Natural killer cell (primary cell): ENCODE measurements at regions not wholly inside any gene's neighbourhood (a gene's known extent, or its start where the extent isn't known, plus 50 kb on each side); places are given as distances from the start of the nearest gene placed in this dataset.
"Not testable (repeated sequence)": the region's sequence is repeated elsewhere in the genome, so short reads cannot be mapped to it uniquely, and the experiment has no call there.

Experiments used
- ATAC-seq, 3 donors: fragments of 150-1000 bp in 2 of 3; fragments of 200-7000 bp in 1 of 3; cut with Tn5 transposase; 1 replicate in 1 of 3; 2 replicates in 2 of 3; pipeline ENCODE4 v1.10.0; 2021; ENCODE audit warnings: mild to moderate bottlenecking in 2 of 3, moderate library complexity in 2 of 3
- DNase-seq, 2 donors: peaks; one replicate each; pipeline versions ENCODE4 v3.0.0 to v3.0.0-alpha.2; 2013 to 2021; ENCODE audit warnings: mixed read lengths in 1 of 2
- H3K27ac ChIP-seq: one replicate; pipeline ENCODE4 v1.5.1; 2013; ENCODE audit warnings: mild to moderate bottlenecking, low read length
- H3K27me3 ChIP-seq: one replicate; pipeline ENCODE4 v1.6.1; 2013; ENCODE audit warnings: low read length; ENCODE audit not compliant: control insufficient read depth, insufficient read depth
- H3K36me3 ChIP-seq: one replicate; pipeline ENCODE4 v1.6.1; 2013; ENCODE audit warnings: low read length; ENCODE audit not compliant: control insufficient read depth, insufficient read depth
- H3K4me1 ChIP-seq: one replicate; pipeline ENCODE4 v1.6.1; 2013; ENCODE audit warnings: low read length; ENCODE audit not compliant: control insufficient read depth, insufficient read depth
- H3K4me3 ChIP-seq: one replicate; pipeline ENCODE4 v1.5.1; 2013; ENCODE audit warnings: low read length
- H3K9me3 ChIP-seq: one replicate; pipeline ENCODE4 v1.6.1; 2013; ENCODE audit warnings: low read length; ENCODE audit not compliant: control insufficient read depth, insufficient read depth
- H3K27ac Mint-ChIP-seq, 2 donors: one replicate each; pipeline ENCODE4 v1.8.0; 2022; ENCODE audit warnings: mild to moderate bottlenecking in 2 of 2, mixed read lengths in 2 of 2, moderate library complexity in 1 of 2
- H3K27me3 Mint-ChIP-seq, 2 donors: one replicate each; pipeline ENCODE4 v1.8.0; 2022; ENCODE audit warnings: low read depth in 2 of 2, mixed read lengths in 2 of 2
- H3K36me3 Mint-ChIP-seq: one replicate; pipeline ENCODE4 v1.8.0; 2022; ENCODE audit warnings: mixed read lengths
- H3K4me1 Mint-ChIP-seq, 2 donors: one replicate each; pipeline ENCODE4 v1.8.0; 2022; ENCODE audit warnings: mixed read lengths in 2 of 2
- H3K4me3 Mint-ChIP-seq: one replicate; pipeline ENCODE4 v1.8.0; 2022; ENCODE audit warnings: mild to moderate bottlenecking, moderate library complexity, mixed read lengths
- H3K9me3 Mint-ChIP-seq, 2 donors: one replicate each; pipeline ENCODE4 v1.8.0; 2022; ENCODE audit warnings: mixed read lengths in 2 of 2
- WGBS: methylation state at CpG from one replicate; pipeline ENCODE4 v1.1.7; 2013; ENCODE audit warnings: missing lambda C conversion rate; ENCODE audit not compliant: insufficient coverage; 5-methylcytosine and 5-hydroxymethylcytosine counted together
- intact Hi-C: fragments of 100-400 bp; cut with micrococcal nuclease; formaldehyde crosslinking; loops from one replicate; pipeline ENCODE4 v1.14.2; 2022
- TF ChIP-seq, protein P1 (sequence below): fragments of 200-600 bp; IDR thresholded peaks from one replicate; pipeline ENCODE4 v1.8.0; 2022; ENCODE audit warnings: antibody characterized with exemption

DNA sequence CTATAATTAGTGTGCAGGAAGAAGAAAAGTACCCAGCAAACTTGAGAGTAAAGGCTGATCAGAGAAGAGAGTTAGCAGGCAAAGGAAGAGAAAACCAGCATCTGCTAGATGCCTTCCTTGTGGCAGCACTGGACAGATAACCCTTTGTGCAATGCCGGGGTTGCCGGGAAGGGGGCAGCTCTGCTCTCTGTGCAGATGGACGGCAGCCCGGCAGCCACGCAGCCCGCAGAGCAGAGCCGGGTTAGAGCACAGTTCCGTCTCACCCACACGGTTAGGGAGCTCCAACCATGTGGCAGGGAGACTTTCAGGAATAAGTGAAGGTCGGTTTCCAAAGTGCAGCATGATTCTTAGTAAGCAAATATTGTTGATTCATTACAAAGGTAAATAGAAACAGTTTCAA, 80.0 kb upstream of the RPS6KA2 start:
- Histone ChIP-seq H3K36me3 (no peaks in the 10 kb centered on the region), H3K9me3 (no peaks in the 10 kb centered on the region), H3K27me3 (no peaks in the 10 kb centered on the region), H3K4me1 (peaks cover 3% of the 10 kb centered on the region), H3K27ac (no peak overlapping the region), H3K4me3 (no peak overlapping the region)
- H3K4me3 Mint-ChIP-seq: no peak overlapping the region
- ATAC-seq: peak; percentile 62 to 86 (median 67)
- DNase-seq: peak in 1 of 2 donors; percentile 13
- H3K27me3 Mint-ChIP-seq: peaks cover 4 to 8% of the 10 kb centered on the region in 2 donors
- peaks cover 0 to 5% of the 10 kb centered on the region in 2 donors for H3K9me3 Mint-ChIP-seq
- H3K4me1 Mint-ChIP-seq: peaks cover 6 to 8% of the 10 kb centered on the region in 2 donors
- WGBS: 28% methylated on average over 10 of the region's 10 CpGs
- no peak overlapping the region for H3K27ac Mint-ChIP-seq
- intact Hi-C loops: no loop called here
- TF ChIP-seq, protein P1, sequence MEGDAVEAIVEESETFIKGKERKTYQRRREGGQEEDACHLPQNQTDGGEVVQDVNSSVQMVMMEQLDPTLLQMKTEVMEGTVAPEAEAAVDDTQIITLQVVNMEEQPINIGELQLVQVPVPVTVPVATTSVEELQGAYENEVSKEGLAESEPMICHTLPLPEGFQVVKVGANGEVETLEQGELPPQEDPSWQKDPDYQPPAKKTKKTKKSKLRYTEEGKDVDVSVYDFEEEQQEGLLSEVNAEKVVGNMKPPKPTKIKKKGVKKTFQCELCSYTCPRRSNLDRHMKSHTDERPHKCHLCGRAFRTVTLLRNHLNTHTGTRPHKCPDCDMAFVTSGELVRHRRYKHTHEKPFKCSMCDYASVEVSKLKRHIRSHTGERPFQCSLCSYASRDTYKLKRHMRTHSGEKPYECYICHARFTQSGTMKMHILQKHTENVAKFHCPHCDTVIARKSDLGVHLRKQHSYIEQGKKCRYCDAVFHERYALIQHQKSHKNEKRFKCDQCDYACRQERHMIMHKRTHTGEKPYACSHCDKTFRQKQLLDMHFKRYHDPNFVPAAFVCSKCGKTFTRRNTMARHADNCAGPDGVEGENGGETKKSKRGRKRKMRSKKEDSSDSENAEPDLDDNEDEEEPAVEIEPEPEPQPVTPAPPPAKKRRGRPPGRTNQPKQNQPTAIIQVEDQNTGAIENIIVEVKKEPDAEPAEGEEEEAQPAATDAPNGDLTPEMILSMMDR: peak; percentile 11
- H3K36me3 Mint-ChIP-seq: no peaks in the 10 kb centered on the region

DNA sequence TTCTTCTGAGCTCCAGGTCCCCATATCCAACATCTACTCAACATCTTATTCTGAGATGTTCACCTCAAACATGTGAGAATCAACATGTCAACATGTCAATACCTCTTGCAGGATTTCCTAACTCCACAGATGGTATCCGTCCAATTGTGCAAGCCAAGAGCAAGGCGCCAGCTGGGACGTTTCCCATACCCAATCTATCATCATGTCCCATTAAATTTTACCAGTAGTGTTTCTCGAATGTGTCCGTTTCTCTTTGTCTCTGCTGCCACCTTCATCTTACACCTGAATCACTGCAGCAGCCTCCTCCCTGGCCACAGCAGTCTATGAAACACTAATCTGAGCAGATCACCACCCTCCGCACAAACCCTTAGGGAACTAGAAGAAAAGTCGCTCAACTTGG, 78.0 kb upstream of the RPS6KA2 start:
- Mint-ChIP-seq H3K4me1 (peaks cover 6 to 8% of the 10 kb centered on the region in 2 donors), H3K27me3 (peaks cover 4 to 18% of the 10 kb centered on the region in 2 donors), H3K27ac (no peak overlapping the region), H3K36me3 (no peaks in the 10 kb centered on the region), H3K4me3 (no peak overlapping the region), H3K9me3 (no peaks in the 10 kb centered on the region)
- Histone ChIP-seq H3K4me3 (no peak overlapping the region), H3K27me3 (no peaks in the 10 kb centered on the region), H3K4me1 (peaks cover 3% of the 10 kb centered on the region), H3K9me3 (no peaks in the 10 kb centered on the region), H3K36me3 (no peaks in the 10 kb centered on the region), H3K27ac (no peak overlapping the region)
- DNase-seq: no peak
- 94% methylated on average over 7 of the region's 7 CpGs for WGBS
- ATAC-seq: no peak
- TF ChIP-seq, protein P1: no peak
- intact Hi-C loops: no loop called here

DNA sequence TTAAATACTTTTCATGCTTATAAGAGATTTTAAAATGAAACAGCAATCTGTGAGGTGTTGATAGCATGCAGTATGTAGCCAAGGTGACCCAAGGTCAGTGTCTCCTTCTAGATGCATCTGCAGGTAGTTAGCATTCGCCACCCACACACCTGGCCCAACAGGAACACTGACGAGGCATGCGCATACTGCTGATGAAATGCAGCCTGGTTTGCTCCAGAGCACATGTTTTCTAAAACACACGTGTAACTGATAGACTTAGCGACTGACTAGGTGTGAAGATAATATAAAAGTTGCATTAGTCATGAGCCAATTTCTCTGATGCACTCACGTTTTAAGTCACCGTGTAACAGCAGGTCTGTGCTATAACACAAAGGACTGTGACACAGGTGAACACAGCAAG, 77.1 kb upstream of the RPS6KA2 start:
- TF ChIP-seq, protein P1: no peak
- no peaks in the 10 kb centered on the region for H3K27me3 ChIP-seq
- DNase-seq (no peak), ATAC-seq (no peak)
- peaks cover 3% of the 10 kb centered on the region for H3K4me1 ChIP-seq
- intact Hi-C loops: no loop called here
- H3K9me3 ChIP-seq: no peaks in the 10 kb centered on the region
- Mint-ChIP-seq H3K4me1 (peaks cover 6 to 8% of the 10 kb centered on the region in 2 donors), H3K27me3 (peaks cover 4 to 18% of the 10 kb centered on the region in 2 donors), H3K36me3 (no peaks in the 10 kb centered on the region), H3K27ac (no peak overlapping the region), H3K4me3 (no peak overlapping the region), H3K9me3 (no peaks in the 10 kb centered on the region)
- no peaks in the 10 kb centered on the region for H3K36me3 ChIP-seq
- H3K27ac ChIP-seq: no peak overlapping the region
- 92% methylated on average over 7 of the region's 7 CpGs for WGBS
- no peak overlapping the region for H3K4me3 ChIP-seq

DNA sequence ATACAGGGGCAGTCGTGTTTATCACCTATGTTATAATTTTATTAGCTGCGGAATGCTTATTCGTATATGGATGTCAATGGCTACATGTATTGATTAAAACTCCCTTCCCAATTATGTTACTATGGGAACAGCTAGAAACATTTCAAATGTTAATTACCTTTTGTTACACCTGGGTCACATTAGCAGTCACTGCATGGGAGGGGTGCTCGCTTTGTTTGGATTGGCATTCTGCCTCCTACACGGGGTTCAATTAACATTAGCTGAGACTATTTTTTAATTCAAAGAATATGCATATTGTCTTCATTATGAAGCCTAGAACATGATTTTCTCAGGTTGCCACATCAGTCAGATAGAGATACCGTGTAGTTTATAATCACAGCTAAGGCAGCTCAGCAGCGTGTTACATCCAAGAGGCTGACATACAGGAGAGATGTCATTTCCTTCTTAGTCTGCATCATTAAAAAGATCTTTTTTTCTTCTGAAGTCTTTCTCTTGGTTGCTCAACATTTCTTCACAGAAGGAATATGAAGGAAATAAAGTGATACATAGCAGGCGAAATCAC, 76.2 kb upstream of the RPS6KA2 start:
- Mint-ChIP-seq H3K27ac (no peak overlapping the region), H3K9me3 (no peaks in the 10 kb centered on the region), H3K27me3 (peaks cover 4 to 18% of the 10 kb centered on the region in 2 donors), H3K4me3 (no peak overlapping the region), H3K36me3 (no peaks in the 10 kb centered on the region), H3K4me1 (peaks cover 6 to 8% of the 10 kb centered on the region in 2 donors)
- Histone ChIP-seq H3K27me3 (no peaks in the 10 kb centered on the region), H3K27ac (no peak overlapping the region), H3K36me3 (no peaks in the 10 kb centered on the region), H3K9me3 (no peaks in the 10 kb centered on the region), H3K4me1 (peaks cover 3% of the 10 kb centered on the region), H3K4me3 (no peak overlapping the region)
- WGBS: 98% methylated on average over 8 of the region's 8 CpGs
- ATAC-seq: no peak
- TF ChIP-seq, protein P1: no peak
- no peak for DNase-seq
- intact Hi-C loops: no loop called here

DNA sequence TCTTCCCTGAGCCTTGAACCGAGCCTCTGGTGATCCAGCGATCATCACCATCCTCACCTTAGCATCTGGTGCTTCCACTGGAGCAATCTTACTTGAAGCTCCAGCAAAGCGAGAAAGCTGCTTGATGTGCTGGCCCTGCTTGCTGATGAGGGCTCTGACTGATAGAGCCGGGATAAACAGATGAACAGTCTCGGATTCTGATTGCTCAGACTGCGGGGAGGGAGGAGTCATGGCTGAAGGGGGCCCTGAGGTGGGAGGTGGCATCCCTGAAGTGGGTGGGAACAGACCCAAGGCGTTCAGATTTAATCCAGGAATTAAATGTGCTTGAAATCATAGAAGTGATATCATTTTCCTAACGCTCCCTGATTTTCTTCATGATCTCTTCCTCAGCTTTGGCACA, 74.4 kb upstream of the RPS6KA2 start:
- H3K4me1 ChIP-seq, DNase-seq, H3K9me3 ChIP-seq, H3K4me3 Mint-ChIP-seq, H3K27ac Mint-ChIP-seq, H3K4me3 ChIP-seq, H3K36me3 ChIP-seq, H3K4me1 Mint-ChIP-seq, H3K27me3 ChIP-seq, ATAC-seq, H3K9me3 Mint-ChIP-seq, H3K27ac ChIP-seq, H3K36me3 Mint-ChIP-seq, intact Hi-C loops: not testable (repeated sequence)
- peaks cover 2 to 18% of the 10 kb centered on the region in 2 donors for H3K27me3 Mint-ChIP-seq
- WGBS: 91% methylated on average over 8 of the region's 8 CpGs
